Psoas muscle (tissue), 7 donors: ENCODE measurements at regions not wholly inside any gene's neighbourhood (a gene's known extent, or its start where the extent isn't known, plus 50 kb on each side); places are given as distances from the start of the nearest gene placed in this dataset.
A peak's percentile ranks its signal among the peaks of the same experiment; 100 is the strongest.
"Not testable (repeated sequence)": the region's sequence is repeated elsewhere in the genome, so short reads cannot be mapped to it uniquely, and the experiment has no call there.

Experiments
- ATAC-seq, 4 donors: fragments of 200-7000 bp; cut with Tn5 transposase; one replicate each; pipeline ENCODE4 v1.9.1; 2020; ENCODE audit warnings: moderate library complexity in 3 of 4, mild to moderate bottlenecking in 2 of 4
- DNase-seq, 2 donors: peaks; one replicate each; pipeline ENCODE4 v3.0.0-alpha.2; 2020
- H3K27ac ChIP-seq: fragments of 200-600 bp; one replicate; pipeline ENCODE4 v1.8.0; 2022
- H3K27me3 ChIP-seq, 3 donors: fragments of 200-600 bp in 1 of 3; one replicate each; pipeline versions ENCODE4 v1.6.1 to v1.8.0; 2013 to 2022; ENCODE audit warnings: low read length in 2 of 3, mild to moderate bottlenecking in 2 of 3, moderate library complexity in 1 of 3; ENCODE audit not compliant: insufficient read depth in 3 of 3
- H3K36me3 ChIP-seq, 2 donors: fragments of 200-600 bp in 1 of 2; one replicate each; pipeline versions ENCODE4 v1.6.1 to v1.8.0; 2013 to 2022; ENCODE audit warnings: low read depth in 1 of 2, mild to moderate bottlenecking in 1 of 2, moderate library complexity in 1 of 2; ENCODE audit not compliant: insufficient read depth in 1 of 2
- H3K4me1 ChIP-seq: fragments of 200-600 bp; one replicate; pipeline ENCODE4 v1.8.0; 2022
- H3K4me3 ChIP-seq: fragments of 200-600 bp; one replicate; pipeline ENCODE4 v1.8.0; 2022; ENCODE audit warnings: mild to moderate bottlenecking
- H3K9me3 ChIP-seq: fragments of 200-600 bp; one replicate; pipeline ENCODE4 v1.8.0; 2022
- WGBS, 3 donors: extraction: QIAGEN DNeasy Blood & Tissue Kit; methylation state at CpG; one replicate each; pipeline versions ENCODE4 v1.1.6 to v1.1.7; 2013; 5-methylcytosine and 5-hydroxymethylcytosine counted together
- intact Hi-C, 2 donors: fragments of 100-400 bp; cut with DNase I; formaldehyde crosslinking; loops; one replicate each; pipeline versions ENCODE4 v1.11.0 to v1.14.2; 2022
- donor health status: healthy with polysubstance abuse.
- donor health status: DM: no; HTN: no; CAD: no; lungs with moderate emphysema.
- donor health status: Bipolar disorder and iron deficiency.
- donor health status: healthy.
- donor health status: DM: yes; HTN: yes; CAD: no.
- donor health status: DM: no; HTN: no; CAD: no.
- donor health status: DM: yes; HTN: yes; CAD: no.

- H3K27me3 ChIP-seq, H3K4me3 ChIP-seq, ATAC-seq, H3K27ac ChIP-seq, intact Hi-C loops, H3K36me3 ChIP-seq, H3K4me1 ChIP-seq, H3K9me3 ChIP-seq: not testable (repeated sequence)
- 66 to 80% (median 70%) methylated on average over 3 of the region's 3 CpGs for WGBS, 3 donors
- DNase-seq: peak in 1 of 2 donors; percentile 4
Observed at GRCh38 chr17:20387549-20387948, 79.8 kb downstream of the LGALS9B start.

- H3K4me3 ChIP-seq, H3K4me1 ChIP-seq, intact Hi-C loops, H3K36me3 ChIP-seq, H3K27ac ChIP-seq, H3K27me3 ChIP-seq, H3K9me3 ChIP-seq: not testable (repeated sequence)
- ATAC-seq: peak in 1 of 4 donors; percentile 46
- DNase-seq: peak in 1 of 2 donors; percentile 1
- WGBS, 3 donors: 55 to 64% (median 57%) methylated on average over 11 to 19 of the region's 20 CpGs
Observed at GRCh38 chr17:20381358-20382300, 85.7 kb downstream of the LGALS9B start.

GRCh38 chr17:20380625-20381024 lies 86.7 kb downstream of the LGALS9B start:
- H3K4me1 ChIP-seq, intact Hi-C loops, ATAC-seq, DNase-seq, H3K27me3 ChIP-seq, H3K36me3 ChIP-seq, H3K4me3 ChIP-seq, H3K9me3 ChIP-seq, H3K27ac ChIP-seq: not testable (repeated sequence)
- WGBS, 3 donors: 49 to 57% (median 53%) methylated on average over 2 of the region's 2 CpGs

DNA sequence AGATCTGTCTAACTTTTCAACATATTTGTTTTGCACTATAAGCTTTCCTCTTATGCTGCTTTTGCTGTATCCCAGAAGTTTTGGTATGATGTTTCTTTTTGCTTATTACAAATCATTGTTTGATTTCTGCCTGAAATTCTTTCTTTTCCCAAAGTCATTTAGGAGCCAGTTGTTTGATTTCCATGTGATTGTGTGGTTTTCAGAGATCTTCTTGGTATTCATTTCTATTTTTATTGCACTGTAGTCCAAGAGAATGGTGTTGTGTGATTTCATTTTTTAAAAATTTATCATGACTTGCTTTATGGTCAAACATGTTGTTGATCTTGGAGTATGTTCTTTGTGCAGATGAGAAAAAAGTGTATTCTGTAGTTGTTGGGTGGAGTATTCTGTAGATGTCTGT lies 88.1 kb downstream of the LGALS9B start:
- H3K9me3 ChIP-seq, ATAC-seq, H3K4me3 ChIP-seq, H3K4me1 ChIP-seq, H3K36me3 ChIP-seq, intact Hi-C loops, H3K27me3 ChIP-seq, DNase-seq, H3K27ac ChIP-seq: not testable (repeated sequence)

DNA sequence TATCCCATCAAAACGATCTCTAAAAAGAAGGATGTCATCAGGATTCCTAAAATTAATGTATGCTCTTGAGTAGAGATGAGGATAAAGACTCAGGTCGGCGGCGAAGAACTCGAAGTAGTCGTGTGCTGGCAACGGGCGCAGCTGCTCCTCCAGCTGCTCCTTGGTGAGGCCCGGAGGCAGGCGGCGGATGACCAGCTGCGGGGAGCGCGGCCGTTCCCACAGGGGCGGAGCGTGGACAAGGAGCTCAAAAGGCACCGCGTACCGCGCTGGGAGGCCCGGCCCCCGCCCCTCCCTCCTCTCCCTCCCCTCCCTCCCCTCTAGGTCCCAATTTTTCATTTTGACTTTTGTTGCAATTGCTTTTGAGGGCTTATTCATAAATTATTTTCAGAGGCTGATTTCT lies 90.7 kb downstream of the LGALS9B start:
- peak in 1 of 2 donors; percentile 13 for DNase-seq
- ATAC-seq, H3K4me1 ChIP-seq, intact Hi-C loops, H3K4me3 ChIP-seq, H3K27ac ChIP-seq, H3K36me3 ChIP-seq, H3K27me3 ChIP-seq, H3K9me3 ChIP-seq: not testable (repeated sequence)
- 13 to 28% (median 17%) methylated on average over 7 to 19 of the region's 23 CpGs for WGBS, 3 donors

DNA sequence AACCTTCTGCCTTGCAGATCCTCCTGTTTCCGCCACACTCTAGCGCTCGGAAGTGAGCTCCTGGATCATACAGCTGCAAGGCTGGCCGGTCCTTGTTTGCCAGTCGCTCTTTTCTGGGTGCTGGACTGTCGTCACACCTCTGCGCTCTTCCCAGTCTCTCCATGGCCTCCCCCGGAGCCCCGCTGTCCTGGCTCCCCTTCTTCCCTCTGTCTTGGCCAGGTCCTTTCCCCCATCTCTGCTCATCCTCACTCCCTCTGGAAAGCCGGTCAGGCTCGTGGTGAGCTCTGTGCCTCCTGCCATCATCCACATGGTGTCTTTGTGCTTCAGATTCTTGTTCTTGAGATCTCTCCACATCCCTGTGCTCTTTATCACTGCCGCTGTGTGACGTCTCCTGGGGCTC lies 91.6 kb downstream of the LGALS9B start:
- DNase-seq: peak in 1 of 2 donors; percentile 1
- ATAC-seq, H3K36me3 ChIP-seq, H3K9me3 ChIP-seq, H3K4me3 ChIP-seq, H3K27me3 ChIP-seq, intact Hi-C loops, H3K27ac ChIP-seq, H3K4me1 ChIP-seq: not testable (repeated sequence)
- 68 to 80% (median 76%) methylated on average over 9 to 11 of the region's 13 CpGs for WGBS, 3 donors
